ENCODE measurements at regions not wholly inside any gene's neighbourhood (a gene's known extent, or its start where the extent isn't known, plus 50 kb on each side); places are given as distances from the start of the nearest gene placed in this dataset.

DNA sequence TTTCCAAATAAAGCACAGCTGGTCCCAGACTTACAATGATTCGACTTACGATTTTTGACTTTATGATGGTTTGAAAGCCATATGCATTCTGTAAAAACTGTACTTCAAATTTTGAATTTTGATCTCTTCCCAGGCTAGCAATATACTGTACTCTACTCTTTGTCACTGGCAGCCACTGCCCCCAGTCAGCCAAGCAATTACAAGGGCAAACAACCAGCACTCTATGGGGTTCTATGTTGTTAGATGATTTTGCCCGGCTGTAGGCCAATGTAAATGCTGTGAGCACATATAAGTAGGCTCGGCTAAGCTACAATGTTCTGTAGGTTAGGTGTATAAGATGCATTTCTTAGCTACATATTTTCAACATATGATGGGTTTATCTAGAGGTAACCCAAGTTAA lies 217.3 kb downstream of the RAB38 start:
- ATAC-seq (ENCODE audit: low FRiP score) (no peak), DNase-seq (ENCODE audit: low spot score) (no peak)
- TF ChIP-seq, protein P1, sequence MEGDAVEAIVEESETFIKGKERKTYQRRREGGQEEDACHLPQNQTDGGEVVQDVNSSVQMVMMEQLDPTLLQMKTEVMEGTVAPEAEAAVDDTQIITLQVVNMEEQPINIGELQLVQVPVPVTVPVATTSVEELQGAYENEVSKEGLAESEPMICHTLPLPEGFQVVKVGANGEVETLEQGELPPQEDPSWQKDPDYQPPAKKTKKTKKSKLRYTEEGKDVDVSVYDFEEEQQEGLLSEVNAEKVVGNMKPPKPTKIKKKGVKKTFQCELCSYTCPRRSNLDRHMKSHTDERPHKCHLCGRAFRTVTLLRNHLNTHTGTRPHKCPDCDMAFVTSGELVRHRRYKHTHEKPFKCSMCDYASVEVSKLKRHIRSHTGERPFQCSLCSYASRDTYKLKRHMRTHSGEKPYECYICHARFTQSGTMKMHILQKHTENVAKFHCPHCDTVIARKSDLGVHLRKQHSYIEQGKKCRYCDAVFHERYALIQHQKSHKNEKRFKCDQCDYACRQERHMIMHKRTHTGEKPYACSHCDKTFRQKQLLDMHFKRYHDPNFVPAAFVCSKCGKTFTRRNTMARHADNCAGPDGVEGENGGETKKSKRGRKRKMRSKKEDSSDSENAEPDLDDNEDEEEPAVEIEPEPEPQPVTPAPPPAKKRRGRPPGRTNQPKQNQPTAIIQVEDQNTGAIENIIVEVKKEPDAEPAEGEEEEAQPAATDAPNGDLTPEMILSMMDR (IDR thresholded peaks at IDR 0.05), result no peak

DNA sequence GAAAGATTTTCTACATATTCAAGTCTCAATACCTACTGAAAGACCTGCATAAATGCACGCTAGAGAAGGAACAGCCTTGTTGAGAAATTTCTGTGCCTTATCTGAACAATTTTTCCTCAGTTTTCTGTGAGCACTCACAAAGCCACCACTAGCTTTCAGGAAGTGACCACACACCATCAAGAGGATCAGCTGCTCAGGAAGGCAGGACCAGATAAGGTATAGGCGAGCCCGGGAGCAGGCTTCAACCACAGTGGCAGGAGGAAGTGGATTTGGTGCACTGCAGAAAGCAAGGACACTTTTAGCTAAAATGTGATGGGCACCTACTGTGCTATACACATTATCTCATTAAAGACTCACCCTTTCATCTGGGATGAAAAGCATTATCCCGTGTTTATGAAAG lies 220.8 kb downstream of the RAB38 start:
- TF ChIP-seq, protein P1 (IDR thresholded peaks at IDR 0.05), result no peak
- no peak for ATAC-seq (ENCODE audit: low FRiP score)
- no peak for DNase-seq (ENCODE audit: low spot score)

DNA sequence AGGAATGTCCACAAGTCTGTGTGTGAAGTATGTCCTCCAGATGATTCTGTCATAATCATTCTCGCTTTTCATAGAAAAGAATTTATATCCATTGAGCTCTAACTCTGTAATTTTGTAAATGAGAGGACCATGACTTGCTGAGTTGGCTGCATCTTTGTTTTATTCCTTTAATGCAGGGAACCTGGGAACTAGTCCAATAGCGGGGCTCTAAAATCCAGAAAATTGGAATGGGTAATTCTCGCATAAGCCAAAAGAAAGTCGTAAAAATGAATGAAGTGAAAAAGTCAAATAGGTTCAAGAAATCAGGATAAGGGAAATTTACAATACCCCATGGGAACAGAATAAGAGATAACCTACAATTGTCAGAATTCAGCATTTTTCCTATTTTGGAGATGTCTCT lies 232.5 kb downstream of the RAB38 start:
- no peak for ATAC-seq (ENCODE audit: low FRiP score)
- TF ChIP-seq, protein P1 (IDR thresholded peaks at IDR 0.05), result no peak
- no peak for DNase-seq (ENCODE audit: low spot score)

DNA sequence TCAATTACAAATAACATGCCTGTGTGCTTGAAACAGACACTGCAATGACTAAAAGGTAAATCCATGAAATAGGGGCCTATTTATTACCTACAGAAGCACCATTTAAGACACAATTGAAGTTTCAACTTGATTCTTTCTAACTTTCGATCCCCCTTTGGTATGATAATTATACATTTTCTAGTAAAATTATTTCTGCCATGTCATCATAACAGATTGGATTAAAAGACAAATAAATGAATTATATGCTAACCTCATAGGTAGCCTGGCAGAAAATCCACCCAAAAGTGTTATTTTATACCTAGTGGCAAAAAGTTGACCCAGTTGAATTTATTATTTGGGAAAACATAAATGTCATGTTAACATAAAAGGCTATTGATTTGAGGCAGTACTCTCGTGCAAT lies 241.1 kb downstream of the RAB38 start:
- TF ChIP-seq, protein P1 (IDR thresholded peaks at IDR 0.05), result no peak
- DNase-seq (ENCODE audit: low spot score), result no peak
- ATAC-seq (ENCODE audit: low FRiP score), result no peak

DNA sequence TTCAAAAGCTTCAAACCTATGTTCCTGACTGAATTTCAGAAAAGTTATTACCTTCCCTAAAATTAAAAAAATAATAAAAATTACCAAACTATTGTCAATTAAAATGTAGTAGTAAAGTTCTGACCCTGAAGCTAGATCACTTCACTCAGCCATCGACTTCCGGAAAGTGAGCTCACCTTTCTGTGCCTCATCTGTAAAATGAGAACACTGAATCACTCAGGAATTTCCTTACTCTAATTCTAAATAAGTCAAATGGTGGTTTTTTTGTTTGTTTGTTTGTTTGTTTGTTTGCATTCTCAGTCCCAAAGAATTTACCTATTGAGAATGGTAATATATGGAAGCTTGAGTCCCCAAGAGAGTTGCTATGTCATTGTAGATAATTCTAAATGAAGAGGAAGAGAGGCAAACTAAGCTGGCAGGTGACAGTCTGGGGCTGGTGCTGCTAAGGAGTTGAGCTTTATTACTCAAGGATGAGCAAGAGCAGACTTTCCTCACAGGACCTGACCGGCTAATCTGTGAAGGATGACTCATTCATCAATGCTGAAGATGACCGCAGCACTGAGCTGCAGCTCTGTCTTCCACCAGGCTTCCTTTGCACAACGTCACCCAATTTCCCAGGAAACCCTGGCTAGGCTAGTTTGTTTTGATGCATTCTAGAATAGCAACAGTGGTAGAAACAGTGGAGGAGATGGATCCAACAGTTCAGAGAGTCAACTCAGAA lies 248.8 kb downstream of the RAB38 start:
- TF ChIP-seq, protein P1 (IDR thresholded peaks at IDR 0.05), result no peak
- ATAC-seq (ENCODE audit: low FRiP score) (peak; percentile 28), DNase-seq (ENCODE audit: low spot score) (no peak)

DNA sequence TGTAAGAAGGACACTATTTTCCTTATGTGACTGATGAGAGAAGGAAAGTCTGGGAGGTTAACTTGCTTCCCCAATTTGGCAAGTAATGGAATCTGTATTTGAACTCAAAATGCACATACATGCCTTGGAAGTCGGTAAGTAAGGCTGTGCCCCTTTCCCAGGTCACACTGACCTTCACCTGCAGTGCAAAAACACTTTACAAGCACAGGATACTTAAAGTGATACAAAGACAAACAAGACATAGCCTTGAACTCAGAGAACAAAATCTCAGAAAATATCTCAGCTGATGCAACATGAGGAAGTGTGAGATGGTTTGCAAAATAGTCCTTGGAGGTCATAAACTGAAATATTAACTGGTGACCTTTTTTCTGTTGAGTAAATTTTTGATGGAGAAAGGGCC lies 251.1 kb downstream of the RAB38 start:
- TF ChIP-seq, protein P1 (IDR thresholded peaks at IDR 0.05), result no peak
- ATAC-seq (ENCODE audit: low FRiP score), result no peak
- no peak for DNase-seq (ENCODE audit: low spot score)

DNA sequence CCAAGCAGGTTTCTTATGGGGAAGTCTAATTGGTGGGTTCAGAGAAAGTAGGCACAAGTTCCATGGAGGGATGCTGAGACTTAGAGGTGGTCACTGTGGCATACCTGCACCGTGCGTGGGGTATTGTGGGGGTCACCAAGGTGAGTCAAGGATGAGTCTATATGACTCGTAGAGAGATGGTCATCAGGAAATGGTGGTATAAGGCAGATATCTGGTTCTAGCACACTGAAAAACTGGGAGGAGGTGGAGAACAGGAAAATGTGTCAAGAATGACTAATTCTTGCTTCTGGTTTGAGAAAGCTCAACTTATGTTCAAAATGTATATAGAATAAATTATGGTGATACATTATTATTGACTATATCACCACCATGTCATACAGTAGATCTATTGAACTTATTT lies 258.1 kb downstream of the RAB38 start:
- DNase-seq (ENCODE audit: low spot score), result no peak
- TF ChIP-seq, protein P1 (IDR thresholded peaks at IDR 0.05), result no peak
- no peak for ATAC-seq (ENCODE audit: low FRiP score)
